ENCODE measurements at regions not wholly inside any gene's neighbourhood (a gene's known extent, or its start where the extent isn't known, plus 50 kb on each side); places are given as distances from the start of the nearest gene placed in this dataset.

- no TSS peak for BruUV-seq (replicated peaks)
- TF ChIP-seq MED13 (CRISPR knock-in tag; IDR thresholded peaks at IDR 0.05) (no peak), STAT5B (CRISPR knock-in tag; IDR thresholded peaks at IDR 0.05) (no peak), HNF4A (CRISPR knock-in tag; IDR thresholded peaks at IDR 0.05) (no peak), GTF3A (CRISPR knock-in tag; conservative IDR thresholded peaks at IDR 0.05) (no peak), ELF3 (CRISPR knock-in tag; IDR thresholded peaks at IDR 0.05) (no peak), THAP11 (CRISPR knock-in tag; IDR thresholded peaks at IDR 0.05) (no peak), SAP130 (CRISPR knock-in tag; IDR thresholded peaks at IDR 0.05; ENCODE audit: low read depth) (no peak), RARG (CRISPR knock-in tag; IDR thresholded peaks at IDR 0.05; ENCODE audit: low read depth) (no peak), ZNF558 (CRISPR knock-in tag; IDR thresholded peaks at IDR 0.05; ENCODE audit: borderline replicate concordance) (no peak), ZNF274 (CRISPR knock-in tag; IDR thresholded peaks at IDR 0.05) (no peak), ZNF263 (CRISPR knock-in tag; IDR thresholded peaks at IDR 0.05) (no peak), HNRNPLL (IDR thresholded peaks at IDR 0.05; ENCODE audit: low read depth, low read length, poor library complexity, severe bottlenecking) (no peak), FOXK1 (CRISPR knock-in tag; IDR thresholded peaks at IDR 0.05; ENCODE audit: borderline replicate concordance, low read depth) (no peak), FOXA1 (IDR thresholded peaks at IDR 0.05) (no peak), FOXA1 (CRISPR knock-in tag; IDR thresholded peaks at IDR 0.05) (no peak), ZNF333 (CRISPR knock-in tag; IDR thresholded peaks at IDR 0.05; ENCODE audit: borderline replicate concordance) (no peak), ZNF546 (CRISPR knock-in tag; conservative IDR thresholded peaks at IDR 0.05) (no peak)
- TF ChIP-seq, protein P1, sequence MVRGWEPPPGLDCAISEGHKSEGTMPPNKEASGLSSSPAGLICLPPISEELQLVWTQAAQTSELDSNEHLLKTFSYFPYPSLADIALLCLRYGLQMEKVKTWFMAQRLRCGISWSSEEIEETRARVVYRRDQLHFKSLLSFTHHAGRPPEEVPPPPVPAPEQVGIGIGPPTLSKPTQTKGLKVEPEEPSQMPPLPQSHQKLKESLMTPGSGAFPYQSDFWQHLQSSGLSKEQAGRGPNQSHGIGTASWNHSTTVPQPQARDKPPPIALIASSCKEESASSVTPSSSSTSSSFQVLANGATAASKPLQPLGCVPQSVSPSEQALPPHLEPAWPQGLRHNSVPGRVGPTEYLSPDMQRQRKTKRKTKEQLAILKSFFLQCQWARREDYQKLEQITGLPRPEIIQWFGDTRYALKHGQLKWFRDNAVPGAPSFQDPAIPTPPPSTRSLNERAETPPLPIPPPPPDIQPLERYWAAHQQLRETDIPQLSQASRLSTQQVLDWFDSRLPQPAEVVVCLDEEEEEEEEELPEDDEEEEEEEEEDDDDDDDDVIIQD (CRISPR knock-in tag; IDR thresholded peaks at IDR 0.05; ENCODE audit: low read depth) = no peak
- TF ChIP-seq, protein P2, sequence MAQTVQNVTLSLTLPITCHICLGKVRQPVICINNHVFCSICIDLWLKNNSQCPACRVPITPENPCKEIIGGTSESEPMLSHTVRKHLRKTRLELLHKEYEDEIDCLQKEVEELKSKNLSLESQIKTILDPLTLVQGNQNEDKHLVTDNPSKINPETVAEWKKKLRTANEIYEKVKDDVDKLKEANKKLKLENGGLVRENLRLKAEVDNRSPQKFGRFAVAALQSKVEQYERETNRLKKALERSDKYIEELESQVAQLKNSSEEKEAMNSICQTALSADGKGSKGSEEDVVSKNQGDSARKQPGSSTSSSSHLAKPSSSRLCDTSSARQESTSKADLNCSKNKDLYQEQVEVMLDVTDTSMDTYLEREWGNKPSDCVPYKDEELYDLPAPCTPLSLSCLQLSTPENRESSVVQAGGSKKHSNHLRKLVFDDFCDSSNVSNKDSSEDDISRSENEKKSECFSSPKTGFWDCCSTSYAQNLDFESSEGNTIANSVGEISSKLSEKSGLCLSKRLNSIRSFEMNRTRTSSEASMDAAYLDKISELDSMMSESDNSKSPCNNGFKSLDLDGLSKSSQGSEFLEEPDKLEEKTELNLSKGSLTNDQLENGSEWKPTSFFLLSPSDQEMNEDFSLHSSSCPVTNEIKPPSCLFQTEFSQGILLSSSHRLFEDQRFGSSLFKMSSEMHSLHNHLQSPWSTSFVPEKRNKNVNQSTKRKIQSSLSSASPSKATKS (CRISPR knock-in tag; IDR thresholded peaks at IDR 0.05) = no peak
- TF ChIP-seq, protein P3, sequence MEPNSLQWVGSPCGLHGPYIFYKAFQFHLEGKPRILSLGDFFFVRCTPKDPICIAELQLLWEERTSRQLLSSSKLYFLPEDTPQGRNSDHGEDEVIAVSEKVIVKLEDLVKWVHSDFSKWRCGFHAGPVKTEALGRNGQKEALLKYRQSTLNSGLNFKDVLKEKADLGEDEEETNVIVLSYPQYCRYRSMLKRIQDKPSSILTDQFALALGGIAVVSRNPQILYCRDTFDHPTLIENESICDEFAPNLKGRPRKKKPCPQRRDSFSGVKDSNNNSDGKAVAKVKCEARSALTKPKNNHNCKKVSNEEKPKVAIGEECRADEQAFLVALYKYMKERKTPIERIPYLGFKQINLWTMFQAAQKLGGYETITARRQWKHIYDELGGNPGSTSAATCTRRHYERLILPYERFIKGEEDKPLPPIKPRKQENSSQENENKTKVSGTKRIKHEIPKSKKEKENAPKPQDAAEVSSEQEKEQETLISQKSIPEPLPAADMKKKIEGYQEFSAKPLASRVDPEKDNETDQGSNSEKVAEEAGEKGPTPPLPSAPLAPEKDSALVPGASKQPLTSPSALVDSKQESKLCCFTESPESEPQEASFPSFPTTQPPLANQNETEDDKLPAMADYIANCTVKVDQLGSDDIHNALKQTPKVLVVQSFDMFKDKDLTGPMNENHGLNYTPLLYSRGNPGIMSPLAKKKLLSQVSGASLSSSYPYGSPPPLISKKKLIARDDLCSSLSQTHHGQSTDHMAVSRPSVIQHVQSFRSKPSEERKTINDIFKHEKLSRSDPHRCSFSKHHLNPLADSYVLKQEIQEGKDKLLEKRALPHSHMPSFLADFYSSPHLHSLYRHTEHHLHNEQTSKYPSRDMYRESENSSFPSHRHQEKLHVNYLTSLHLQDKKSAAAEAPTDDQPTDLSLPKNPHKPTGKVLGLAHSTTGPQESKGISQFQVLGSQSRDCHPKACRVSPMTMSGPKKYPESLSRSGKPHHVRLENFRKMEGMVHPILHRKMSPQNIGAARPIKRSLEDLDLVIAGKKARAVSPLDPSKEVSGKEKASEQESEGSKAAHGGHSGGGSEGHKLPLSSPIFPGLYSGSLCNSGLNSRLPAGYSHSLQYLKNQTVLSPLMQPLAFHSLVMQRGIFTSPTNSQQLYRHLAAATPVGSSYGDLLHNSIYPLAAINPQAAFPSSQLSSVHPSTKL (CRISPR knock-in tag; IDR thresholded peaks at IDR 0.05) = no peak
- TF ChIP-seq, protein P4, sequence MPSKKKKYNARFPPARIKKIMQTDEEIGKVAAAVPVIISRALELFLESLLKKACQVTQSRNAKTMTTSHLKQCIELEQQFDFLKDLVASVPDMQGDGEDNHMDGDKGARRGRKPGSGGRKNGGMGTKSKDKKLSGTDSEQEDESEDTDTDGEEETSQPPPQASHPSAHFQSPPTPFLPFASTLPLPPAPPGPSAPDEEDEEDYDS (CRISPR knock-in tag; IDR thresholded peaks at IDR 0.05) = no peak
- FAIRE-seq (no peak), DNase-seq (ENCODE audit: low spot score) (no peak), ATAC-seq (no peak)
- H3K9me3 ChIP-seq (ENCODE audit: low read length) = no peaks in the 10 kb centered on the region
- no peaks in the 10 kb centered on the region; a peak in 1 of 5 replicates for H3K27me3 ChIP-seq (ENCODE audit: control insufficient read depth in 1 of 2, insufficient read depth in 2 of 2, low read length in 2 of 2)
- no peaks in the 10 kb centered on the region for H3K36me3 ChIP-seq (replicated peaks in 1 of 2; ENCODE audit: control insufficient read depth in 1 of 2, insufficient read depth in 2 of 2, low read length in 2 of 2)
- WGBS (ENCODE audit: low lambda C conversion rate) = 20% methylated on average over 4 of the region's 4 CpGs
- H4K20me1 ChIP-seq (ENCODE audit: insufficient read depth, low read length) = no peaks in the 10 kb centered on the region
- CTCF ChIA-PET (ENCODE audit: low intra/inter-chr PET ratio, low total read pairs) = no interaction called here
- POLR2A ChIA-PET = interaction anchor here (0.7 kb wide), 1 partner anchor 146 kb away, joined by 5 read pairs; no protein-coding TSS in a partner anchor
- H3K4me3 ChIP-seq (replicated peaks in 1 of 3; ENCODE audit: insufficient read depth in 1 of 3, low read depth in 2 of 3, low read length in 3 of 3) = no peak overlapping the region
- no peaks in the 10 kb centered on the region for H3K4me1 ChIP-seq (ENCODE audit: insufficient read depth, low read length)
- H2AFZ ChIP-seq (ENCODE audit: low read length) = no peak overlapping the region
- no peak overlapping the region for H3K9ac ChIP-seq (ENCODE audit: insufficient read depth, low read depth, low read length)
- intact Hi-C loops (cut with micrococcal nuclease; ENCODE audit: unreplicated experiment) = no loop called here
- H3K4me2 ChIP-seq (ENCODE audit: low read depth, low read length) = no peak overlapping the region
- H3K27ac ChIP-seq (ENCODE audit: extremely low read length, insufficient read depth, low read length) = no peak overlapping the region
- no peaks in the 10 kb centered on the region for H3K79me2 ChIP-seq (ENCODE audit: insufficient read depth, low read length)
- in situ Hi-C loops (cut with HindIII; ENCODE audit: extremely low pct_ligation_motif_present, low pct_unique_long_range_greater_than_20kb) = no loop called here
Measured at GRCh38 chr1:113271039-113271438, 119.3 kb upstream of the MAGI3 start.
